ENCODE measurements at regions not wholly inside any gene's neighbourhood (a gene's known extent, or its start where the extent isn't known, plus 50 kb on each side); places are given as distances from the start of the nearest gene placed in this dataset.
"Not testable (repeated sequence)": the region's sequence is repeated elsewhere in the genome, so short reads cannot be mapped to it uniquely, and the experiment has no call there.

DNA sequence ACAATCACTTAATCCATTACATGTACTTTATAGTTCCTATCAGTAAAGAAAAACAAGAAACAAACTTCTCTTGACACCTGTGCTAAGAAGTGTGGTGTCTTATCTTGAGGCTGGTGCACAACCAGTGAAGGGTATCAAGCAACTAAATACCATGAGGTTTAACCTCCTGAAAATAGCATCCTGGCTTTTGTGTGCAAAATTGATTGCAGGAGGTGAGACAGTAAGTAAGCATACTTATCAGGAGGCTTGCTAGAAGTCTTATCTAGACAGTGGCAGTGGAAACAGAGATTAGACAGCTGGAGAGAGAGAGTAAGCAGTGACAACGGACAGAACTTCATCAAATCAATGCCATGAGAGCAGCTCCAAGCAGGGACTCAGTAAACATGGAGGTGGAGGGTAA is 730.3 kb downstream of the DNAH5 start:
- TF ChIP-seq, protein P1, sequence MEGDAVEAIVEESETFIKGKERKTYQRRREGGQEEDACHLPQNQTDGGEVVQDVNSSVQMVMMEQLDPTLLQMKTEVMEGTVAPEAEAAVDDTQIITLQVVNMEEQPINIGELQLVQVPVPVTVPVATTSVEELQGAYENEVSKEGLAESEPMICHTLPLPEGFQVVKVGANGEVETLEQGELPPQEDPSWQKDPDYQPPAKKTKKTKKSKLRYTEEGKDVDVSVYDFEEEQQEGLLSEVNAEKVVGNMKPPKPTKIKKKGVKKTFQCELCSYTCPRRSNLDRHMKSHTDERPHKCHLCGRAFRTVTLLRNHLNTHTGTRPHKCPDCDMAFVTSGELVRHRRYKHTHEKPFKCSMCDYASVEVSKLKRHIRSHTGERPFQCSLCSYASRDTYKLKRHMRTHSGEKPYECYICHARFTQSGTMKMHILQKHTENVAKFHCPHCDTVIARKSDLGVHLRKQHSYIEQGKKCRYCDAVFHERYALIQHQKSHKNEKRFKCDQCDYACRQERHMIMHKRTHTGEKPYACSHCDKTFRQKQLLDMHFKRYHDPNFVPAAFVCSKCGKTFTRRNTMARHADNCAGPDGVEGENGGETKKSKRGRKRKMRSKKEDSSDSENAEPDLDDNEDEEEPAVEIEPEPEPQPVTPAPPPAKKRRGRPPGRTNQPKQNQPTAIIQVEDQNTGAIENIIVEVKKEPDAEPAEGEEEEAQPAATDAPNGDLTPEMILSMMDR (IDR thresholded peaks at IDR 0.05; ENCODE audit: insufficient read depth, low read depth, low read length, missing control alignments), result no peak
- no peak overlapping the region for H3K4me3 ChIP-seq (ENCODE audit: low read depth, low read length)
- no peak for DNase-seq (ENCODE audit: low read depth)

DNA sequence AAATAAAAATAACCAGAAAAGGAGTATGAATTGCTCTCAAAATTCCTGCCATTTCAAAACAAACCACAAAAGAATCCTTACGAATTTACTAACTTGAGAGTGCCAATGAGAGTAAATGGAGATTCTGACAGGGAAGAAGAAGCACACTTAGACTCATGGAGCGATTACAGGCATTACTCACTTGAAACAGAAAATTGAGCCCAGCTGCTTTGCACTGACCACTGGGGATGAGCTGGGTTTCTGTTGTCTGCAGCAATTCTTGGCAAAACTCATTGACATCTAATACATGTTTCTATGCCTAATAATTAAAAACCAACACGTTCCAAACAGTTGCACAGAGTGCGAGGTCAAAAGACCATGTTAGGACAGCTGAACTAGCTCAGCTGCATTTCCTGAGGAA is 731.6 kb downstream of the DNAH5 start:
- H3K4me3 ChIP-seq (ENCODE audit: low read depth, low read length), result no peak overlapping the region
- no peak for DNase-seq (ENCODE audit: low read depth)
- TF ChIP-seq, protein P1 (IDR thresholded peaks at IDR 0.05; ENCODE audit: insufficient read depth, low read depth, low read length, missing control alignments), result no peak

DNA sequence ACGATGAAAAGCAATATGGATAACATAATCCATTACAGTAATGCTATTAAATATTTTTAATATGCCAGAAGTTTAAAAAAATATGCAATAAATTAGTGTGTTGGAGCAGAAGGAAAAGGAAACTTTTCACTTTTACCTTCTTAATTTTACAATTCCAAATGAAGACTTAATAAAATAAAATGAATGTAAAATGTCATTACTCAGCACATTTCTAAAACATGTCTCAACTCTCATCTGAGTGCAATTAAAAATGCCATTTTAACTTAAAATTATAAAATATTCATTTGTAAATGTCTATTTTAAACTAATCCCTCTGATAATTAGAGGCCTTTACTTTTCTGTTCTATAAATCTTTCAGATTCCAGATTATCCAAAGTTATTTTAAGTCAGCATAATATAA is 733.4 kb downstream of the DNAH5 start:
- no peak overlapping the region for H3K4me3 ChIP-seq (ENCODE audit: low read depth, low read length)
- TF ChIP-seq, protein P1 (IDR thresholded peaks at IDR 0.05; ENCODE audit: insufficient read depth, low read depth, low read length, missing control alignments), result no peak
- no peak for DNase-seq (ENCODE audit: low read depth)

DNA sequence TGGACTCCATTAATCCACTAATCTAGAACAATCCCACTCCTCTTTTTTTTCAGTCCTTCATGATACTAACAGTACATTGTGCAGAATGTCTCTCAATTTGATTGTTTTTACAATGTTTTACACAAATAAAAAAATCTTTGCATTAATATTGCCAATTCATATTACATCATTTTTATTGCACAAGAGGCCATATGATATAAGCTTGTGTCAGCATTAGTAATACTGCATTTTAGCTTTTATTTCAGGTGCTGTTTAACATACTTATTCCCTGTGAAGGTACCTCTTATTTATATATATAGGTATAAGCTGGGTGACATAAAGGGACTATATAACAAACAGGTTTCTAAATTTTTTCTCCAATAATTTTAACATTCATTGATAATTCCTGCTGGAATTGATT is 737.4 kb downstream of the DNAH5 start:
- TF ChIP-seq, protein P1 (IDR thresholded peaks at IDR 0.05; ENCODE audit: insufficient read depth, low read depth, low read length, missing control alignments), result no peak
- no peak for DNase-seq (ENCODE audit: low read depth)
- H3K4me3 ChIP-seq (ENCODE audit: low read depth, low read length), result no peak overlapping the region

DNA sequence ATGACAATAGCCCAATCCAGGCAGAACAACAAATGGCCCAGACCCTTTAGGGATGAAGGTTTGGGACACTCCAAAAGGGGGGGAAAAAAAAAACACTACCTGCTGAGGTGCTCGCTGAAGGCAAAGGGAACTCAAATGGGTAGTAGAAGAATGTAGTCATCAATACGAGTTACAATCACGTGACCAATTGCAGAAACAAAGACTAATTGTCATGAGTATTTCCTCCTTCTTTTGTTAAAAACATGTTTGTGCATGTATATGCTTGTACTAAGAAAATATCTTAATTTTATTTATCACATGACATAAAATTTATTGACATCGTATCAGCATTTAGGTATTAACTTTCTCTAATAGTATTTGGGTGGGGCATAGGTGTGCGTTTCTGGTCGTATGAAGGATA is 743.5 kb downstream of the DNAH5 start:
- DNase-seq (ENCODE audit: low read depth), result no peak
- H3K4me3 ChIP-seq (ENCODE audit: low read depth, low read length), result no peak overlapping the region
- TF ChIP-seq, protein P1 (IDR thresholded peaks at IDR 0.05; ENCODE audit: insufficient read depth, low read depth, low read length, missing control alignments), result no peak

DNA sequence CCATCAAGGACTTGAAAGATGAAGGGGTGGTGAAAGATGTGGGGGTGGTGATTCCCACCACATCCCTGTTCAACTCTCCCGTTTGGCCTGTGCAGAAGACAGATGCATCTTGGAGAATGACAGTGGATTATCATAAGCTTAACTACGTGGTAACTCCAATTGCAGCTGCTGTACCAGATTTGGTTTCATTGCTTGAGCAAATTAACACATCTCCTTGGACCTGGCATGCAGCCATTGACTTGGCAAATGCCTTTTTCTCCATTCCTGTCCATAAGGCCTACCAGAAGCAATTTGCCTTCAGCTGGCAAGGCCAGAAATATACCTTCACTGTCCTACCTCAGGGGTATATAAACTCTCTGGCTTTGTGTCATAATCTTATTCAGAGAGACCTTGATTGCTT is 746.3 kb downstream of the DNAH5 start:
- DNase-seq (ENCODE audit: low read depth), result not testable (repeated sequence)

DNA sequence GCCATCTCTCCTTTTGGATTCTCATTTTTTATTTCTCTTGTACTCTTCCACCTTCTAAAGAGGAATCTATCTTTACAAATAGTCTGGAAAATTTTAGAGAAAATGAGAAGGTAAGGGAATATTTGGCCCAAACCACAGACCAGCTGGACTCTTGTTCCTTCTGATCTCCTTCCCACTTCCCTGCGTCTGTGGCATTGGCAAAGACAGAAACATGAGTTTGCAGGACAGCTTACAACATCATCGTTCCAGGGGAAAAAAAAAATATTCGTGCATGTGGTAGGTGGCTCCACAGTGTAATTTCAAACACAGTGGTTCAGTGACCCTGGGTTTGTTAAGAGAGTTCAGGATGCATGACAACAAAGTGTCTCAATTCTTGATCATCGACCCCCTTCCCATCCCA is 755.0 kb downstream of the DNAH5 start:
- H3K4me3 ChIP-seq (ENCODE audit: low read depth, low read length), result no peak overlapping the region
- DNase-seq (ENCODE audit: low read depth), result no peak
- TF ChIP-seq, protein P1 (IDR thresholded peaks at IDR 0.05; ENCODE audit: insufficient read depth, low read depth, low read length, missing control alignments), result no peak

More for the DNA sequence above, 746.3 kb downstream of the DNAH5 start:
- not testable (repeated sequence) for H3K4me3 ChIP-seq (ENCODE audit: low read depth, low read length)

All from GM12865 (cell line).